SIG-M5 treated with dmso at 0.1 percent for 504 hours (cell line): ENCODE measurements at regions not wholly inside any gene's neighbourhood (a gene's known extent, or its start where the extent isn't known, plus 50 kb on each side); places are given as distances from the start of the nearest gene placed in this dataset.

ENCODE experiments used
- DNase-seq: peaks from one replicate; lab custom pipeline; 2025; ENCODE audit not compliant: unreplicated experiment; lab: John Stamatoyannopoulos, UW

DNA sequence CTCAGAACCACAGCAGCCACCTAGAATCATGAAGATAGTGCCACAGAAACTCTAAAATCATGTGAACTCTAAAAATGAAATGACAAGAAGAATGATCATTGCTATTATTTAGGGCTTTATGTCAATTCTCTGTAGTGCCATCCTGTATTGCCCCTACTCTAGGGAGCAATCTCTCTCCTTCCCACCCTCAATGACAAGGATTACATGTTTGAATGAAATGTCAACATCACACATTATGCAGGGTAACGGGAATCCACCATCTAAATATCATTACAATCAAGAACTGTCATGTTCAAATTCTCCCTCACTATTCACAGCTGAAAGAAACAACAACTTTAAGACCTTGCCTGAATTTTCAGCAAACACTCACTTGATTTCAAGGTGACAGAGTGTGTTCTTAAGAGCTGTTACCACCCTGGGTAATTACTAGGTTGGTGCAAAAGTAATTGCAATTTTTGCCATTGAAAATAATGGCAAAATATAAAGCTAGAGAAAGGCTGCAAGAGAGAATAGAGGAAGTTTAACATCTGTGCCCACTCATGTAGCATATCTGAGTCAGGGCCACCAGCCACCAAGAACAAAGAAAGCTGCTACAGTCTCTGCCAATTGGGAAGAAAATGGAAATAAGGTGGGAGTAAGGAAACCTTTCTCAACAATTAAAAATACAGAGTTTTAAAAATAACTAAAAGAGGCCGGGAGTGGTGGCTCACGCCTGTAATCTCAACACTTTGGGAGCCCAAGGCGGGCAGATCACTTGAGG, 112.8 kb upstream of the PSMD7 start:
- no peak for DNase-seq

DNA sequence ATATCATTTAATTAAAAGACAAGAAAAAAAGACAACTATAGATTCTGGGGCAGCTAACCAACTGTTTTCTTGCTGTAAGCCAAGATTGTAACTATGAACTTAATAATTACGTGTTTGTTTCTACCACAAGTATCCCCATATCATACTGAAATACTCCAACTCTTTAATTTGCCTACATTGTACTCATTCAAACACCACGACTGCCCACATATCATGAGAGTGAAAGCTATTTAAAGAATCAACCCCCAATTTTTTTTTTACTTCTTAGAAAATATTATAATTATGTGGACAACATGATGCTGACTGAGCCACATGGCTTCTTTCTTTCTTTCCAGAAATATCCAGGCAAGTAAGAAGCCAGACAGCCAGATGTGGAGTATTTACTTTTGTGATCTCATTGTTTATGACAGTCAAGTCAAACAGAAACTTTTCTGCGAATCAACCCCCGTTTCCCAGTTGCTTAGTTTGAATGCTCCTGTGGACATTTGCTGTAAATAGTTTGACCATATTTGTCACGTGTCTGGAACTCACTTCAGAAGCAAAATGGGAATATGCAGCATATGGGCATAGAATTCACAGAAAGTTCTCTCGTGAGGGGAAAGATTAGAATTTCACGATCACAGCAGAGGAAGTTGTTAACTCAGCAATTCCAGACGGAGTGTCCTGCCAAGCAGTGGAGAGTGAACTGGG, 126.8 kb upstream of the PSMD7 start:
- DNase-seq: no peak

DNA sequence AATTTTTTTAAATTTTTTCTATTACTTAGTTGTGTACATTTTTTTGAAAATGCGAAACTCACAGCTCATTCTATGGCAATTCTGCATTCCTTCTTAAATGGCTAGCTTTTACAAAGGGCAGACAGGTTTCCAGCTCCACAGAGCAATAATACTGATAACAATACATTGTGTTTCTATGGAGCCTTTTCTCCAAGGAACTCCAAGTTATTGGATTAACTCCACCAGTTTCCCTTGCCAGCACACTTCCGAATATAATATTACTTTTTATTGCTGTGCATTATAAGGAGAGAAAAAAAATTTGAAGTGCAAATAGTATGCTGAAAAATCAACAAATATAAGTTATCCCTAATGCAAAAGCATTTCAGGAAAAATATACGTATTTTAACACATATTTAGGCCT, 127.5 kb upstream of the PSMD7 start:
- no peak for DNase-seq

DNA sequence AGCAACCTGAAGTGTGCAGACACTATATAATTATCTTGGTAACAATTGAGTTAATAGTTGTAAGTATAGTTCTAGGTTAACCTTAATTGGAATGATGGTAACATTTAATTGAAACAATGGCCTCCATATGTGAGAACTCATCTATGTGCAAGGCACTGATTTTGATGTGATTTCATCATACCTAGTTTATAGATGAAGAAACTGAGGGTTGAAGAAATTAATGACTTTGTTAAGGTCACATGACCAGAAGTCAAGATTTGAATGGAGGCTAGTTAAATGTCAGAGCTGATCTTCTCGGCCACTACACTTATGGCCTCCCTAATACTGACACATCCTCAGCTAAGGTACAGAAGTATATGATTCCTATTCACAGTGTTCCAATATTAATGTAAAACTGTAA, 128.2 kb upstream of the PSMD7 start:
- no peak for DNase-seq

DNA sequence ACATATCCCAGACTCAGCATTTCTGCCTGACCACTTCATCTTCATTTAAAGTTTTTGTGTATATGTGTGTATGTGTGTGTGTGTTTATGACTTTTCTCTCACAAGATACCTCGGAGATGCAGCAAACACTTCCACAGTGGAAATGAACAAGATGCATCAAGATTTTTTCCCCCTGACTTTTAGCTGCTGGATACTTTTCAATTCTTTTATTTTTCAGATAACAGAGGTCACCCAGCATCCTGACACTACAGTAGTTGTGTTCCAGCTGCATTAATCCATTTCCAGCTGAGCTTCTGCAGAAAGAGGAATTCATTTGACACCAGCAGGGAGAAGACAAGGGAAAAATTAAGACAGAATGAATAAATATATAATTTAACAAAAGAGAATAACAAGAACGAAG, 130.2 kb upstream of the PSMD7 start:
- no peak for DNase-seq

DNA sequence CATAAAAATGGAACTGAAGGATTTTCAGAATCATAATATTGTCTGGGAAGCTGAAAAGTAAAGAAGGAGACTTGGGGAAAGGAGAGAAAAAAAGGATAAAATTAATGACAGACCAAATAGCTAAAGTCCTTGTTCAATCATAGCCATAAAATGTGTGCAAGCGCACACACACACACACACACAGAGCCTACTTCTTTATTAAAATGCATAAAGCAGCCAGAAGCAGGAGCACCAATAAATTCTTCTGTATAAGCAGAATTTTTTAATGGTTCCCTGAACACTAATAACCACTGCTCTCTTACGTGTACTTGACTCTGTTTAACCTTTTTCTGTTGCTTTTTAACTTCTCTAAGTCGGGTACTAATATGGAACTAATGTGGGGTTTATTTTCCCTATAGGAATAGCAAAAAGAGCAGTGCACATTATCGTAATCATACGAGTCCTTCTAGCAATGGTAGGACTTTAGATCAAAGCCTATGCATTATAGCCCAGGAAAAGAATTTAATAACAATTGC, 131.0 kb upstream of the PSMD7 start:
- DNase-seq: no peak

DNA sequence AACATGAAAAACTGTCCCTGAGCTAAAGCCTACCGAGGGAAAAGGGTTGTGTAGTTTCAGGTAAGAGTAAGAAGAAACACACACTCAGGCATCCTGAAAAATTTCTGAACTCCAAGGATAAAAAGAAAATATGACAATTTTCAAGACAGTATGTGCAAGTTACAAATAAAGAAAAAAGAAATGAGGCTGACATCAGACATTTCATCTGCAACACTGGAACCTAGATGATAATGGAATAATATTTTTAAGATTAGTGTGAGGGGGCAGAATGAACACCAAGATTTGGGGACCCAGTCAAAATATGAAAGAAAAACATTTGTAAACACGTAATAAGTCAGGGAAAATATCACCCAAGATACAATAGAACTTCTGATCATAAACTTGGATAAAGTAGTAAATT, 135.9 kb upstream of the PSMD7 start:
- no peak for DNase-seq

DNA sequence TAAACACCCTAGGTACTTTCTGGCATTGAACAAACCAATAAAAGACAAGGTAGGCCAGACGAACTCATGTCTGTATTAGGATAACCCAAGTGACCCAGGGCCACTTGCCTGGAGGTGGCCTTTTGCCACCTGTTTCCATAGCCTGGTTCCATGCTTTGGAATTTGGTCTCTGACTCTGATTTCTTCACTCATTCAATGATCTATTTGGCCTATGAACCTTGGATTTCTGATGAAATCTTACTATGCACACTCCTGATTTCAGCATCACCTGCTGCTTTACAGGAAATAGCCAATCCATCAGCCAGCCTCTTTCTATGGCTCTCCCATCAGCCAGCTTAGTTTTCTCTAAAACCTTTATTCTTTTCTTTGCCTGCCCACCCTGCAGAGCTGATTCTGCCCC, 142.8 kb upstream of the PSMD7 start:
- no peak for DNase-seq

DNA sequence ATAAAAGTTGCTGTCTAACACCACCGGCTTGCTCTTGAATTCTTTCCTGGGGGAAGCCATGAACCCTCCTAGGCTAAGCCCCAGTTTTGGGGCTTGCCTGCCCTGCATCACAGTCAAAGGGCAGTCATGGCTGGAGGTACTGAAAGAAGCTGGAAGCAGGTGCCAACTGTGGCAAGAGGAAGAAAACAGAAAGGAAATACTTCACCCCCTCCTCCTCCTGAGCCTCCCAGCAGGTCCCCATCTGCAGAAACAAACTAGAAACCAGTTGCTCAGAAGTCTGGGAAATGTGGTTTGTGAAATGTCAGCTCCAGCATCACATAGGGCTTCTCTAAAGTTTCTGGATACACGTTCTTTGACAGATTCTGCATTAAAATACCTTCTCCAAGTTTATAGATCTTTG, 150.0 kb upstream of the PSMD7 start:
- no peak for DNase-seq

DNA sequence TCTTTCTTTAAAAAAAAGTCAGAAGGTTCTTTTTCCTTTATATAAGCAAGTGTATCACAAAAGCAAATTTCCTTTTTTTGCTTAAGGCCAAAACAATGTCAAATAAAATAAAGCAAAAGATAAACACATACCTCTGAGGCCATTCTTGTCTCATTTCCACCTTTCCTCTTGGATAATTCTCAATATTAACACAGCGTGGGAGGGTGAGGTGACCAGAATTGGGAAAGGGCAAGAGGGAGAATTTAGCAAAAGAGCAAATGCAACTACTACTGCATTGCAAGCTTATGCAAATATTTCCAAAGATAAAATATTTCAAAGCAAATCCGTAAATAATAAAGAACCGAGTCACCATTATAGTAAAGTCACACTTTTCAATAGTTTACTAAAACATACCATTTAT, 153.4 kb upstream of the PSMD7 start:
- no peak for DNase-seq

DNA sequence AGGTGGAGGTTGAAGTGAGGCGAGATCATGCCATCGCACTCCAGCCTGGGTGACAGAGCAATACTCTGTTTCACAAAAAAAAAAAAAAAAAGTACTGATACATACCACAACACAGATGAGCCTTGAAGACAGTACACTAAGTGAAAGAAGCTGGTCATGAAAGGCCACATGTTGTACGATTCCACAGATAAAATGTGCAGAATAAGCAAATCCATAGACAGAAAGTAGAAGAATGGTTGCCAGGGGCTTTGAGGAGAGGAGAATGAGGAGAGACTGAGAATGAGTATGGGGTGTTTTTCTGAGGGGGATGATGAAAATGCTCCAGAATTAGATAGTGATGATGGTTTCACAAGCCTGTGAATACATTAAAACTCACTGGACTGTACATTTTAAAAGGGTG, 155.6 kb upstream of the PSMD7 start:
- no peak for DNase-seq

DNA sequence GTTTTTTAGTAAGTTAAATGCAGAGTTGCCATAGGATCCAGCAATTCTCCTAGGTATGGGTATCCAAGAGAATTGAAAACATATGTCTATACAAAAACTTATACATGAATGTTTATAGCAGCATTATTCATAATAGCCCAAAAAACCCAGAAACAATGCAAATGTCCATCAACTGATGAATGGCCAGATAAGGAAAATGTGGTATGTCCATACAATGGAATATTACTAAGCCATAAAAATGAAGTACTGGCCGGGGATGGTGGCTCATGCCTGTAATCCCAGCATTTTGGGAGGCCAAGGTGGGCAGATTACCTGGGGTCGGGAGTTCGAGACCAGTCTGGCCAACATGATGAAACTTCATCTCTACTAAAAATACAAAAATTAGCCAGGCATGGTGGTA, 156.1 kb upstream of the PSMD7 start:
- no peak for DNase-seq

DNA sequence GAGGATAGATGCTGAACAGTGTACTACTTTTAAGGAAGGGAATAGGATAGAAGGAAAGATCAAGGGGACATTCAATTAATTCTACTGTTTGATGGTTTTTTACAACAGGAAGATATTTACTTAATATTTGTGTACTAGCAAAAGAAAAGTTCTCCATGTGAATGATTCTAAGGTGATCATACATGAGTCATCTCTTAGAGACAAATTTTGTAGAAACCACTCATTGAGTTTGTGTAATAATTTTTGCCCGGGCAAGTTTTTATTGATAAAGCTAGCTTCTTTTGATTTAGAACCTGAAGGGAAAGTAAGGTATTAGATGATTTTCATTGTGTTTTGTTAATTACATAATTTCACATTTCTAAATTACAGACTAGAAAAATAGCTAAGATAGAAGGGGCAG, 172.8 kb upstream of the PSMD7 start:
- DNase-seq: no peak

DNA sequence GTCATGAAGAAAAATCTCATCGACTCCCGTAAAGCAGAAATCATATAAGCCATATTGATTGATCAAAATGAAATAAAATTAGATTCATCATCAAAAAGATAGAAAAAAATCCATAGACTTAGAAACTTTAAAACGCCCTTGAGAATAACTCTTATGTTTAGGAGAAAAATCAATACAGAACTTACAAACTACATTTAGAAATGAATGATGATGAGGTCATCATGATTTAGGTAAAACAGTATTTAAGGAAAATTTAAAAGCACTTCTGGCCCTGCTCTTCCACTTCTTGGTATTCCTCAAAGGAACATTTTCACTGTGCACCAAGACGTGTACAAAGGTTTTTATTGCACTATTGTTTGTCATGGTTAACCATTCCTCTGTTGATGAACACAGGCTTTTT, 173.4 kb upstream of the PSMD7 start:
- DNase-seq: no peak

DNA sequence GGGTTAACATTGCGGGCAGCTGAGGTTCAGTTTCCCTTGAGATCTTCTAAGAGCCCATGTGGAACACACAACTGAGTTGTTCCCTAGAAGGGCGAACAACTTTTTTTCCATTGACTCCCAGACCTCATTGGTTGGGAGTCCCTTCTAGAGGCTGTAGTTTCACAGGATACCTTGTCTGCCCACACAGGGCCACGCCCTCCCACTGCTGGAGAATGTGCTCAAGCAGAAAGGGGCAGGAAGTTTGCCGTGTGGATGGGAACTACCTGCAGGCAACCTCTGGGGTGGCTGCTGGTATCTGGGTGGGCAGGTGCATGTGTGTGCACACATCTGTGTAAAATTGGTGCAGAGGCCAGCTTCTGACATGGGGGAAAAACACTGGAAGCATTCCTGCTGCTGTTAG, 178.8 kb upstream of the PSMD7 start:
- no peak for DNase-seq

DNA sequence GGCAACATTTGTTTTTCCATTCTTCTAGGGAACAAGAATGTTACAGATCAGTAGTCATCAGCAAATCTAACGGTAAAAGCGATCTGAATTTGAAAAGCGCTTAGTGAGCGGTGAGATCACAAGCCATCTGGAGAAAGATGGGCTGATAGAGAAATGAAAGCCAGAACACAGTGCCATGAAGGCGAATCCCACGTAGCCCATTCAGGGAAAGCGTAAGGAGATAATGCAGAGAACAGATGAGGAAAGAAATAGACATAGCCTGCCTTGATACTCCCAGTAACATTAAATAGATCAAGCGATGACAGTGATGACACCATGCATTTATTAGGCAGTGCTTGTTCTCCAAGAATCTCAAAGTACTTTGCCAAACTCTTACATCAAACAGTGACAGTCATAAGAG, 183.1 kb upstream of the PSMD7 start:
- no peak for DNase-seq

DNA sequence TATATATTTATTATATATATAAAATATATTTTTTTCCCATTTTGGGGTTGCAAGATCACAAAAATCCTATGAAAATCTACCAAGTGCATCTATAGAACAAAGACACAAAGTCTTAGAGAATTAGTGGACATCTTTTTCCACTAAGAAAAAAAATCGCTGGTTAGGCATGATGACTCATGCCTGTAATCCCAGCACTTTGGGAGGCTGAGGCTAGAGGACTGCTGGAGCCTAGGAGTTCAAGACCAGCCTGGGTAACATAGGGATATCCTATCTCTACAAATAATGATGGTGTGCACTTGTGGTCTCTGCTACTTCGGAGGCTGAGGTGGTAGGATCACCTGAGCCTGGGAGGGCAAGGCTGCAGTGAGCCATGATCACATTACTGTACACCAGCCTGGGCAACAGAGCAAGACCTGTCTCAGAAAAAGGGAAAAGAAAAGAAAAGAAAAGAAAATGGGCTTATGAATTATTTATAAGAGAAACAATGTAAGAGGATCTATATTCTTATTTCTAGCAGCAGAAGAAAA, 185.1 kb upstream of the PSMD7 start:
- no peak for DNase-seq

DNA sequence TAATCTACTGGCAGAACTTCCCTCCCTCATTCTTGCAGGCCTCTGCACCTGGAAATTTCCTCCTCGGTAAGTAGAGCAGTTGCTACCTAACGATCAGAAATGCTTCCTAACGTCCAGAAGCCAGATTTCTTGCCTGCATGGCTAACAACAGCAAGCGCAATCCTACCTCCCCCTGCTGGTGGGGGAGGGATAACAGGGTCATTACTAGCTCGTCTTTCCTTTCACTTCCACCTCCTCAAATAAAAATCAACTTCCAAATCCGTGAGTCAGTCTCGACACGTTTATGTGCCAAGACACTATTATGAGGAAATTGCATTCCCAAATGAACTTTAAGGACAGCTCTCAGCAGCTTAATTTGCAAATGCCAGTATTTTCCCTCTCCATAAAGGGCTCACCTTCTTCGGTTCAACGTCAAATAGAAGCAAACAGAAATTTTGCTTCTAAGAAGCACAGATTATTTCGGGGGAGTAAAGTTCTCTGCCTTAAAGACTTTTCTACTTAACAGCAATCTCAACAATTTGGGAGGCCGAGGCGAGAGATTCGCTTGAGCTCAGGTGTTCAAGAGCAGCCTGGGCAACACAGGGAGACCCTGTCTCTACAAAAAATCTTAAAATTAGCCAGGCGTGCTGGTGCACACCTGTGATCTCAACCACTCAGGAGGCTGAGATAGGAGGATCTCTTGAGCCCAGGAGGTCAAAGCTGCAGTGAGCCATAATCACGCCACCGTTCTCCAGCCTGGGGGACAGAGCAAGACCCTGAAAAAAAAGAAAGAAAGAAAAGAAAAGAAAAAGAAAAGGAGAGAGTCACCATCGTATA, 188.6 kb upstream of the PSMD7 start:
- DNase-seq: peak; percentile 73

DNA sequence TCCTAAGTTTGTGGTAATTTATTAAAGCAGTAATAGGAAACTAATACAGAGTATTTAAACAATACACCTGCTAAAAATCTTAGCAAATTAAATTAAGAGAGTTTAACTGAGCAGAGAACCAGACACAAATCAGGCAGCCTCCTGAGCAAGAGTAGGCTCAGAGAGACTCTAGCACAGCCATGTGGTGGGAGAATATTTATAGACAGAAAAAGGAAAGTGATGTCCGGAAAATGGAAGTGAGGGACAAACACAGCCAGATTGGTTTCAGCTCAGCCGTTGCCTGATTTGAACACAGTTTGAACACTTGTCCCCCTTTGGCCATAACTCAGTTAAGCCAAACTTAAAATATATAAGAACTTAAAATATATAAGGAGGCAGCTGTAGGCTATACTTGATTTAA, 192.6 kb upstream of the PSMD7 start:
- DNase-seq: no peak

DNA sequence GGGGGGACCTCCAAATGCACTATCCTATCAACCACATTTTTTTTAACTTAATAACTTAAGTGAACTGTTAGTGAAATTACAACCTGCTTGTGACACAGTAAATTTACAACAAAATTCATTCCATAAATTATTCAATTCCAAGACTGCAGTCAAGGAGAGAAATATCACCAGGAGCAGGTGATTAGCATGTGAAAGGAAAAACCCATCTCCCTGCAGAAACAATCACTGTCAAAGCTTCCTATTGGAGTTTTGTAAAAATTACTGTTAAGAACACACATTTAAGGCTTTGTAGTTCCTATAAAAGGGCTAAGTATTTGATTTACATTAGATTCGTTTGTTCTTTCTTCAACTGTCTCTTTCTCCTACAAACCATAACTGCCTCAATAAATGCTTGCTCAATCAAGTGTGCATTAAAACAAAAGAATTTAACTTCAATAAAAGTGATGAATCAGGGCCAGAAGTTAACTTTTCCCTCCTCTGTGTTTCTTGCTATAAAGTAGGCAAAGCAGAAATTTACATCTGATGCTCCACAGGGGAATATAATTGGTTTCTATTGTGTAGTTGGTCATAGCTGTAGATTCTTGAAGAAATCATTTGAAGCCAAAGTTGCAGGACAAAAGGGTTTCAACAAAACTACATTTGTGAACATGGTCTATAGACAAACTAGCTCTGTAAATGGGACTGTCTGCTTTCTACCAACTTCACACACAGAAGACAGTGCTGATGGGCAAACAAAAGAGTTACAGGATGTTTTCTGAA, 195.1 kb upstream of the PSMD7 start:
- DNase-seq: no peak
